ENCODE measurements at regions not wholly inside any gene's neighbourhood (a gene's known extent, or its start where the extent isn't known, plus 50 kb on each side); places are given as distances from the start of the nearest gene placed in this dataset.

DNA sequence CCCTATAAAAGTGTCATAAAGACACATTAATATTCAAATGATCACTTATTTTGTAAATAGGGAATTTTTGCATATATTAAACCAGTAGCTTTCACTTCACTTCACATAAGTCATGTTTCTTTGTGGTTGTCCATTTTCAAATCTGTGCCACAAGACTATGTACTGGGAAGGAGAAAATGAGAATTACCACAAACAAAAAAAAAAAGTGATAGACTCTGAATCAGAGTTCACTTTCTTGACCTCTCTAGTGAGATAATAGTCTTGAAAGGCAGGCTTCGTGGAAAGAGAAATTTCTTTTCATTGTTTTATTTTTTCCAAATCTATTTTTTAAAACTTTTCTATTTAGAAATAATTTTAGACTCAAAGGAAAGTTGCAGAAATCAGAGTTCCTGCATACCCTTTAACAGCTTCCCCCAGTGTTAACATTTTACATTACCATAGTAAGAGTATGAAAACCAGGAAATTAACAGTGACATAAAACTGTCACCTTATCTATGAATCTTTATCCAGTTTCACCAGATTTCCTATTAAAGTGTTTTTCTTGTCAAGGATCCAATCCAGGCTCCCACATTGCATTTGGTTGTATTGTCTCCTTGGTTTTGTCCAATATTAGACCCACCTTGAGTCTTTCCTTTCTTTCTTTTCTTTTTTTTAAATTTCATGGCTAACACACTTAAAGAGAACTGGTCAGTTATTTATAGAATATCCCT, 215.4 kb upstream of the PGRMC2 start:
- no peak for TF ChIP-seq CTCF (IDR thresholded peaks at IDR 0.05; ENCODE audit: low read depth, low read length)
- Histone ChIP-seq H3K4me3 (no peak overlapping the region), H3K27ac (no peak overlapping the region), H3K36me3 (no peaks in the 10 kb centered on the region), H3K27me3 (no peaks in the 10 kb centered on the region), H3K4me1 (ENCODE audit: low read depth) (no peaks in the 10 kb centered on the region), H3K9me3 (ENCODE audit: low read depth) (no peaks in the 10 kb centered on the region)
- peak in 1 of 2 donors; percentile 12 for DNase-seq (ENCODE audit: low read depth in 1 of 2, low spot score in 1 of 2)

DNA sequence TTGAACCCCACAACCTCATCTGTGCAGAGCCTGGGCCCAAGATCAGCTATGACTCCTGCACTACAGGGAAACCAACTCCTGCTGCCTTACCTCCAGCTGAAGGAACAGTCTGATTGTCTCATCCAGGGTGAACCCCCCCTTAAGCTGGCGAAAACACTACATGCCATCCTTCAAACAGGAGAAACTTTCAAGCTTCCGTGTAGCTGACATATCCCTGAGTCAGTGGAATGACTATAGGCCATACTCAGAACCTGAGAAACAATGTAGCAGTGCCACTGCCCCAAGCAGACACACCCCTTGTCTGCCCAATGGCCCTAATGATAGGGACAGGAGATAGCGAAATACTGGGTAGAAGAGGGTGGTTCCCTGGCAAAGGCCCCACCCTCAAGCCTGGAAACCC, 213.6 kb upstream of the PGRMC2 start:
- H3K27ac ChIP-seq = no peak overlapping the region
- no peaks in the 10 kb centered on the region for H3K36me3 ChIP-seq
- H3K27me3 ChIP-seq = no peaks in the 10 kb centered on the region
- H3K4me3 ChIP-seq = no peak overlapping the region
- no peak for TF ChIP-seq CTCF (IDR thresholded peaks at IDR 0.05; ENCODE audit: low read depth, low read length)
- H3K4me1 ChIP-seq (ENCODE audit: low read depth) = no peaks in the 10 kb centered on the region
- H3K9me3 ChIP-seq (ENCODE audit: low read depth) = no peaks in the 10 kb centered on the region
- no peak for DNase-seq (ENCODE audit: low read depth in 1 of 2, low spot score in 1 of 2)

GRCh38 chr4:128488055-128488705, 200.6 kb upstream of the PGRMC2 start:
- no peak for DNase-seq (ENCODE audit: low read depth in 1 of 2, low spot score in 1 of 2)
- Histone ChIP-seq H3K27ac (no peak overlapping the region), H3K4me1 (ENCODE audit: low read depth) (no peaks in the 10 kb centered on the region), H3K9me3 (ENCODE audit: low read depth) (no peaks in the 10 kb centered on the region), H3K27me3 (no peaks in the 10 kb centered on the region), H3K36me3 (no peaks in the 10 kb centered on the region), H3K4me3 (no peak overlapping the region)
- TF ChIP-seq CTCF (IDR thresholded peaks at IDR 0.05; ENCODE audit: low read depth, low read length) = no peak

DNA sequence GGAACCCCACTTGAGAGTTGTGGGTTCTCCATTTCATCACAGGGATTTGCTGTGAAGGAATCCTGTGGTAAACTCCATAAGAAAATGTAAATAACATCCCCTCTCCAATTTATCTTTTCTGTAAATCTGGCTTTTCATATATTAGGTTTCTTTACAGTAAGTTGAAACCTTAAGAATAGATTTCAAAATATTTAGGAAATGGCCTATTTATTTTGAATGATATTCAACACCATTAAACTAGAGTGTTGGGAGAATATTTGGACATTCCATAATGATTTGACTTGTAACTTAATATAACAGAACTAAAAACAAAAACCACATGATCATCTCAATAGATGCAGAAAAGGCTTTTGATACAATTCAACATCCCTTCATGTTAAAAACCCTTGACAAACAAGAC, 197.3 kb upstream of the PGRMC2 start:
- Histone ChIP-seq H3K4me1 (ENCODE audit: low read depth) (no peaks in the 10 kb centered on the region), H3K27me3 (no peaks in the 10 kb centered on the region), H3K4me3 (no peak overlapping the region), H3K36me3 (no peaks in the 10 kb centered on the region), H3K27ac (no peak overlapping the region), H3K9me3 (ENCODE audit: low read depth) (no peaks in the 10 kb centered on the region)
- no peak for TF ChIP-seq CTCF (IDR thresholded peaks at IDR 0.05; ENCODE audit: low read depth, low read length)
- DNase-seq (ENCODE audit: low read depth in 1 of 2, low spot score in 1 of 2) = no peak

DNA sequence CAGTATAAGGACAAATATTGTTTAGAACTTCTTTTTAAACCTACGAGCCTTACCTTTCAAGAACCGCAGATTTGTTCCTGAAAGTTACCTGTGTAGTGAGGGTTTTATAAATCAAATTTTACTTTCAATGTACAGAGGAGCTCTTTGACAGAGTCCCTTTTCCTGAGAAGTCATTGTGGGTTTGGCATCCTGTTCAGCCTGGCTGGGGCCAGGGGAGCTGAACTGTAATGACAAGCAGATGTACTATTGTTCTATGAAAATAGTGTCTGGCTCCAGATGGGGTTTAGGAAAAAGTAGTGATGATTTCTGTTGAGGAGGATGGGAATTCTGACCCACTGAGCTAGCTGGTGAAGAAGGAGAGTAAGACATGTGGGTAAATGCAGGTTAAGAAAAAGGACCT, 196.2 kb upstream of the PGRMC2 start:
- H3K36me3 ChIP-seq = no peaks in the 10 kb centered on the region
- no peak overlapping the region for H3K4me3 ChIP-seq
- peak in 1 of 2 donors; percentile 52 for DNase-seq (ENCODE audit: low read depth in 1 of 2, low spot score in 1 of 2)
- H3K27ac ChIP-seq = no peak overlapping the region
- no peak for TF ChIP-seq CTCF (IDR thresholded peaks at IDR 0.05; ENCODE audit: low read depth, low read length)
- H3K9me3 ChIP-seq (ENCODE audit: low read depth) = no peaks in the 10 kb centered on the region
- no peaks in the 10 kb centered on the region for H3K27me3 ChIP-seq
- H3K4me1 ChIP-seq (ENCODE audit: low read depth) = no peaks in the 10 kb centered on the region
